Progenitor cell of endocrine pancreas (in vitro differentiated cells): ENCODE measurements at regions not wholly inside any gene's neighbourhood (a gene's known extent, or its start where the extent isn't known, plus 50 kb on each side); places are given as distances from the start of the nearest gene placed in this dataset.

Experiments
- DNase-seq: peaks from one replicate; pipeline ENCODE4 v3.0.0; 2021; ENCODE audit warnings: low spot score; ENCODE audit not compliant: unreplicated experiment
- H3K27ac Mint-ChIP-seq: 2 replicates; pipeline ENCODE4 v1.8.0; 2021; ENCODE audit warnings: mild to moderate bottlenecking, moderate library complexity, mixed read lengths
- H3K27me3 Mint-ChIP-seq: 2 replicates; pipeline ENCODE4 v1.8.0; 2021; ENCODE audit warnings: mixed read lengths
- H3K36me3 Mint-ChIP-seq: 2 replicates; pipeline ENCODE4 v1.8.0; 2022; ENCODE audit warnings: mixed read lengths; ENCODE audit not compliant: insufficient read depth
- H3K4me1 Mint-ChIP-seq: 2 replicates; pipeline ENCODE4 v1.8.0; 2021; ENCODE audit warnings: low read depth, mixed read lengths
- H3K4me3 Mint-ChIP-seq: 2 replicates; pipeline ENCODE4 v1.8.0; 2021; ENCODE audit warnings: low read depth, mild to moderate bottlenecking, moderate library complexity, mixed read lengths
- H3K9me3 Mint-ChIP-seq: 2 replicates; pipeline ENCODE4 v1.8.0; 2021; ENCODE audit warnings: low read depth, mixed read lengths
- CTCF ChIP-seq: fragments of 200-600 bp; sonication (generic); IDR thresholded peaks from one replicate; pipeline ENCODE4 v1.5.0; 2021; ENCODE audit warnings: antibody characterized with exemption, mild to moderate bottlenecking; ENCODE audit not compliant: unreplicated experiment

DNA sequence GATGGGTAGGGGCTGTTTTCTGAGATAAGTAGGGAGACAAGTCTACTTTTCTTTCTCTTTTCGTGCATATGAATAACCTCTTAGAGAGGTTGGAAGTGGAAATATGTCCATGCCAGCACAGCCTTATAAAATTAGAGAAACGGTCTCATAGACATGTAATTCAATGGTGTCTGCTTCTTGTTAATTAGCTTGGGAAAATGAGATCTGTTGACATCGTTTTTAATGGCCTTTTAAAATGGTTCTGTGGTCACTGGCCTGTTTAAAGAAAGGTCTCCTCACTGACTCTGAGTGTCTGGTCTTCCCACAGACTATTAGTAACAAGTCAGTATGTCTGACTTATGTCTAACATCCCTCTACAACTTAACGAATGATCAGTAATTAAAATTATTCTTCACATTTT is 487.1 kb downstream of the SLITRK6 start:
- H3K36me3 Mint-ChIP-seq: no peaks in the 10 kb centered on the region
- H3K9me3 Mint-ChIP-seq: no peaks in the 10 kb centered on the region
- TF ChIP-seq CTCF: no peak

DNA sequence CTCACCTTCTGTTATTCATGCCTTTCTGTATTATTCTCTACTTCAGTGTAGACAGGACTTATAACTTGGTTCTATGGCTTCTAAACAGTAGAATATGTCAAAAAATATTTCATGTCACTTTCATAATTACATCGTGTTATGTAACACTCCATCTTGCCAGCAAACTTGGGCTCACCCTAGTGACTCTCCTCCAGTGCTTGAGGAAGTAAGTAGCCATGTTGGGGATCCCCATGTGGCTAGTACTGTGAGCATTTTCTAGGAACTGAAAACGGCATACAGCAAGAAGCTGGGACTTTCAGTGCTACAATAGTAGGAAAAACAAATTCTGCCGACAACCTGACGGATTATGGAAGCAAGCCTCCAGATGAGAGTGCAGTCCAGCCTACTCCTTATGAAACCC is 495.6 kb downstream of the SLITRK6 start:
- no peak for DNase-seq
- no peaks in the 10 kb centered on the region for H3K4me1 Mint-ChIP-seq
- H3K4me3 Mint-ChIP-seq: no peak overlapping the region
- H3K27ac Mint-ChIP-seq: no peak overlapping the region
- no peaks in the 10 kb centered on the region for H3K9me3 Mint-ChIP-seq
- no peaks in the 10 kb centered on the region for H3K27me3 Mint-ChIP-seq
- no peaks in the 10 kb centered on the region for H3K36me3 Mint-ChIP-seq
- no peak for TF ChIP-seq CTCF

More for the DNA sequence above, 487.1 kb downstream of the SLITRK6 start:
- no peak for DNase-seq
- Mint-ChIP-seq H3K4me3 (no peak overlapping the region), H3K27me3 (no peaks in the 10 kb centered on the region), H3K4me1 (no peaks in the 10 kb centered on the region), H3K27ac (no peak overlapping the region)

DNA sequence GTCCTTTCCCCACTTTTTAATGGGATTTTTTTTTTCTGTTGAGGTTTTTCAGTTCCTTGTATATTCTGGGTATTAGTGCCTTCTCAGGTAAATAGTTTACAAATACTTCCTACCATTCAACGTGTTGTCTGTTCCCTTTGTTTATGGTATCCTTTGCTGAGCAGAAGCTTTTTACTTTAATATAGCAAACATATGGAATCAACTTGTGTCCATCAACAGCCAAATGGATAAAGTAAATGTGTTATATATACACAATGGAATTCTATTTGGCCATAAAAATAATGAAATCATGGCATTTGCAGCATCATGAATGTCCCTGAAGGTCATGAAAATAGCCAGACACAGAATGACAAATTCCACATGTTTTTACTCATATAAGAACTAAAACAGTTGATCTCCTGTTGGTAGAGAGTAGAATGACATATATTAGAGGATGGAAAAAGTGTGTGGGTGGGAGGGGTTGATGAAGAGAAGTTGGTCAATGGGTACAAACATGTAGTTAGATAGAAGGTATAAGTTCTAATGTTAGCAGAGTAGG is 500.8 kb downstream of the SLITRK6 start:
- Mint-ChIP-seq H3K27me3 (no peaks in the 10 kb centered on the region), H3K9me3 (no peaks in the 10 kb centered on the region), H3K36me3 (no peaks in the 10 kb centered on the region), H3K4me1 (no peaks in the 10 kb centered on the region), H3K27ac (no peak overlapping the region), H3K4me3 (no peak overlapping the region)
- no peak for TF ChIP-seq CTCF
- no peak for DNase-seq

DNA sequence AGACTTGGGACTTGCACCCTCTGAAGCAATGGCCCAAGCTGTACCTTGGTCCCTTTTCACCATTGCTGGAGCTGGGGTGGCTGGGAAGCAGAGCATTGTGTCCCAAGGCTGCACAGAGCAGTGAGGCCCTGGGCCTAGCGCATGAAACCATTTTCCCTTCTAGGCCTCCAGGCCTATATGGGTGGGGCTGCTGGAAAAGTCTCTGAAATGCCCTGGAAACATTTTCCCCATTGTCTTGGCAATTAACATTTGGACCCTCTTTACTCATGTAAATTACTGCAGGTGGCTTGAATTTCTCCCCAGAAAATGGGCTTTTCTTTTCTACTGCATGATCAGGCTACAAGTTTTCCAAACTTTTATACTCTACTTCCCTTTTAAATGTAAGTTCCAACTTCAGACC is 510.5 kb downstream of the SLITRK6 start:
- H3K27ac Mint-ChIP-seq: no peak overlapping the region
- no peak for DNase-seq

GRCh38 chr13:85287528-85287927 is 511.7 kb downstream of the SLITRK6 start:
- Mint-ChIP-seq H3K9me3 (no peaks in the 10 kb centered on the region), H3K27ac (no peak overlapping the region), H3K4me1 (peaks cover 13% of the 10 kb centered on the region), H3K27me3 (peaks cover 8% of the 10 kb centered on the region), H3K4me3 (no peak overlapping the region), H3K36me3 (no peaks in the 10 kb centered on the region)
- no peak for TF ChIP-seq CTCF
- no peak for DNase-seq

More for the DNA sequence above, 510.5 kb downstream of the SLITRK6 start:
- no peak overlapping the region for H3K4me3 Mint-ChIP-seq
- peaks cover 3% of the 10 kb centered on the region for H3K4me1 Mint-ChIP-seq
- H3K36me3 Mint-ChIP-seq: no peaks in the 10 kb centered on the region
- peaks cover 8% of the 10 kb centered on the region for H3K27me3 Mint-ChIP-seq
- TF ChIP-seq CTCF: no peak
- no peaks in the 10 kb centered on the region for H3K9me3 Mint-ChIP-seq
